GM23338 (cell line): ENCODE measurements at regions not wholly inside any gene's neighbourhood (a gene's known extent, or its start where the extent isn't known, plus 50 kb on each side); places are given as distances from the start of the nearest gene placed in this dataset.

Experiments
- ATAC-seq: fragments of 200-7000 bp; cut with Tn5 transposase; 3 replicates; pipeline ENCODE4 v1.9.1; 2020
- DNase-seq: peaks from one replicate; pipeline ENCODE4 v3.0.0-alpha.2; 2015; ENCODE audit warnings: low spot score
- H2AFZ ChIP-seq: fragments of 200-600 bp; sonication (generic); 2 replicates; pipeline ENCODE4 v1.8.0; 2016; ENCODE audit warnings: antibody characterized with exemption, mild to moderate bottlenecking, moderate library complexity
- H3F3A ChIP-seq: fragments of 200-600 bp; sonication (generic); replicated peaks from 2 replicates; pipeline ENCODE4 v1.8.0; 2017; ENCODE audit warnings: antibody characterized with exemption, mixed run types, low read depth
- H3K27ac ChIP-seq: fragments of 200-600 bp; sonication (generic); 2 replicates; pipeline ENCODE4 v1.6.1; 2016; ENCODE audit warnings: low read depth
- H3K27me3 ChIP-seq: fragments of 200-600 bp; sonication (generic); 2 replicates; pipeline ENCODE4 v1.8.0; 2016; ENCODE audit warnings: mild to moderate bottlenecking, mixed run types, moderate library complexity; ENCODE audit not compliant: insufficient read depth
- H3K36me3 ChIP-seq: fragments of 200-600 bp; sonication (generic); 2 replicates; pipeline ENCODE4 v1.8.0; 2016; ENCODE audit warnings: mild to moderate bottlenecking; ENCODE audit not compliant: insufficient read depth
- H3K4me1 ChIP-seq: fragments of 200-600 bp; sonication (generic); 2 replicates; pipeline ENCODE4 v1.8.0; 2016; ENCODE audit warnings: mild to moderate bottlenecking, moderate library complexity; ENCODE audit not compliant: insufficient read depth
- H3K4me2 ChIP-seq: fragments of 200-600 bp; sonication (generic); 2 replicates; pipeline ENCODE4 v1.7.1; 2017; ENCODE audit warnings: mixed run types
- H3K4me3 ChIP-seq: fragments of 200-600 bp; sonication (generic); 2 replicates; pipeline ENCODE4 v1.6.1; 2016; ENCODE audit warnings: mixed run types
- H3K79me2 ChIP-seq: fragments of 200-600 bp; sonication (generic); replicated peaks from 2 replicates; pipeline ENCODE4 v1.8.0; 2017; ENCODE audit warnings: mild to moderate bottlenecking; ENCODE audit not compliant: insufficient read depth
- H3K9me2 ChIP-seq: fragments of 200-600 bp; sonication (generic); 2 replicates; pipeline ENCODE4 v1.8.0; 2017; ENCODE audit not compliant: insufficient read depth
- H4K20me1 ChIP-seq: fragments of 200-600 bp; sonication (generic); replicated peaks from 2 replicates; pipeline ENCODE4 v1.8.0; 2017; ENCODE audit warnings: mild to moderate bottlenecking; ENCODE audit not compliant: insufficient read depth
- H3K27ac Mint-ChIP-seq: 2 replicates; pipeline ENCODE4 v1.8.0; 2020; ENCODE audit warnings: inconsistent platforms, mild to moderate bottlenecking, moderate library complexity, mixed read lengths
- H3K27me3 Mint-ChIP-seq: 3 replicates; pipeline ENCODE4 v1.8.0; 2022; ENCODE audit warnings: low read depth, mild to moderate bottlenecking, moderate library complexity, mixed read lengths, inconsistent platforms; ENCODE audit not compliant: insufficient read depth, poor library complexity
- H3K36me3 Mint-ChIP-seq: 3 replicates; pipeline ENCODE4 v1.8.0; 2021; ENCODE audit warnings: low read depth, mild to moderate bottlenecking, inconsistent platforms, moderate library complexity, mixed read lengths
- H3K4me1 Mint-ChIP-seq: 3 replicates; pipeline ENCODE4 v1.8.0; 2020; ENCODE audit warnings: mild to moderate bottlenecking, inconsistent platforms, mixed read lengths
- H3K4me3 Mint-ChIP-seq: 3 replicates; pipeline ENCODE4 v1.8.0; 2021; ENCODE audit warnings: moderate library complexity, mild to moderate bottlenecking, inconsistent platforms, mixed read lengths
- H3K9me3 Mint-ChIP-seq: 3 replicates; pipeline ENCODE4 v1.8.0; 2020; ENCODE audit warnings: moderate library complexity, mild to moderate bottlenecking, inconsistent platforms, mixed read lengths
- CREB1 ChIP-seq: fragments of 250-450 bp; sonication (Bioruptor Pico); IDR thresholded peaks from 2 replicates; pipeline ENCODE4 v1.5.0; 2020; ENCODE audit warnings: low read depth, mild to moderate bottlenecking, moderate library complexity
- CTCF ChIP-seq, 2 experiments: fragments of 200-600 bp in 1 of 2; sonication (generic) in 1 of 2; conservative IDR thresholded peaks; 2 replicates each; pipeline versions ENCODE4 v1.5.1 to v1.6.1; 2016 to 2017; ENCODE audit warnings: antibody characterized with exemption in 2 of 2, low read depth in 2 of 2, mild to moderate bottlenecking in 2 of 2, moderate library complexity in 1 of 2
- ETS1 ChIP-seq: IDR thresholded peaks from 2 replicates; pipeline ENCODE4 v1.6.1; 2016; ENCODE audit warnings: antibody characterized with exemption
- EZH2 ChIP-seq: fragments of 200-600 bp; sonication (generic); IDR thresholded peaks from one replicate; pipeline ENCODE4 v1.8.0; 2017; ENCODE audit warnings: antibody characterized with exemption, mild to moderate bottlenecking, low read depth; ENCODE audit not compliant: unreplicated experiment
- EZH2phosphoT487 ChIP-seq: fragments of 200-600 bp; sonication (generic); IDR thresholded peaks from one replicate; pipeline ENCODE4 v1.8.1; 2018; ENCODE audit warnings: antibody characterized with exemption; ENCODE audit not compliant: unreplicated experiment
- JUNB ChIP-seq: IDR thresholded peaks from one replicate; pipeline ENCODE4 v1.6.1; 2016; ENCODE audit warnings: antibody characterized with exemption; ENCODE audit not compliant: unreplicated experiment
- NANOG ChIP-seq: IDR thresholded peaks from 2 replicates; pipeline ENCODE4 v1.6.1; 2016; ENCODE audit warnings: antibody characterized with exemption, borderline replicate concordance
- POLR2AphosphoS5 ChIP-seq: IDR thresholded peaks from 2 replicates; pipeline ENCODE4 v1.6.1; 2016; ENCODE audit warnings: antibody characterized with exemption, low read depth
- REST ChIP-seq: IDR thresholded peaks from one replicate; pipeline ENCODE4 v1.6.1; 2018; ENCODE audit warnings: antibody characterized with exemption; ENCODE audit not compliant: unreplicated experiment
- STAT1 ChIP-seq: IDR thresholded peaks from one replicate; pipeline ENCODE4 v1.6.1; 2016; ENCODE audit warnings: antibody characterized with exemption; ENCODE audit not compliant: unreplicated experiment
- ZNF114 ChIP-seq: fragments of 250-450 bp; sonication (Bioruptor Pico); IDR thresholded peaks from 2 replicates; pipeline ENCODE4 v1.5.0; 2020; ENCODE audit warnings: mild to moderate bottlenecking, moderate library complexity
- ZNF331 ChIP-seq: fragments of 250-450 bp; sonication (Bioruptor Pico); IDR thresholded peaks from 2 replicates; pipeline ENCODE4 v1.5.0; 2020; ENCODE audit warnings: low read depth, mild to moderate bottlenecking, moderate library complexity
- ZNF462 ChIP-seq: fragments of 250-450 bp; sonication (Bioruptor Pico); IDR thresholded peaks from 2 replicates; pipeline ENCODE4 v1.5.0; 2020; ENCODE audit warnings: mild to moderate bottlenecking, moderate library complexity

- DNase-seq, result no peak
- Histone ChIP-seq H3K36me3 (no peaks in the 10 kb centered on the region), H3F3A (no peaks in the 10 kb centered on the region), H2AFZ (no peak overlapping the region), H3K27ac (no peak overlapping the region), H3K4me1 (no peaks in the 10 kb centered on the region), H4K20me1 (no peaks in the 10 kb centered on the region), H3K4me3 (no peak overlapping the region), H3K9me2 (no peaks in the 10 kb centered on the region), H3K79me2 (no peaks in the 10 kb centered on the region), H3K4me2 (no peak overlapping the region), H3K27me3 (no peaks in the 10 kb centered on the region)
- Mint-ChIP-seq H3K27me3 (no peaks in the 10 kb centered on the region), H3K36me3 (no peaks in the 10 kb centered on the region), H3K9me3 (no peaks in the 10 kb centered on the region), H3K27ac (no peak overlapping the region), H3K4me3 (no peak overlapping the region), H3K4me1 (peaks cover 4% of the 10 kb centered on the region; the same call in 1 of the 3 replicates)
- TF ChIP-seq REST (no peak), CREB1 (CRISPR knock-in tag) (no peak), POLR2AphosphoS5 (no peak), EZH2 (no peak), ZNF331 (CRISPR knock-in tag) (no peak), ZNF462 (CRISPR knock-in tag) (no peak), ZNF114 (CRISPR knock-in tag) (no peak), EZH2phosphoT487 (no peak), JUNB (no peak), NANOG (no peak), STAT1 (no peak), ETS1 (no peak), CTCF (conservative IDR thresholded peaks at IDR 0.05; ENCODE audit: low read depth in 2 of 2) (no peak)
- ATAC-seq, result no peak
Observed at GRCh38 chr18:44514766-44515165, 165.9 kb upstream of the SETBP1 start.
